Activated naive CD8-positive, alpha-beta T cell treated with anti-CD3 and anti-CD28 coated beads, Interleukin-2, amount 50 U/mL, for 16 hours (primary cell): ENCODE measurements at regions not wholly inside any gene's neighbourhood (a gene's known extent, or its start where the extent isn't known, plus 50 kb on each side); places are given as distances from the start of the nearest gene placed in this dataset.

ENCODE experiments used
- DNase-seq: peaks from one replicate; pipeline ENCODE4 v3.0.0-alpha.2; 2020; ENCODE audit warnings: low read depth, low spot score

DNA sequence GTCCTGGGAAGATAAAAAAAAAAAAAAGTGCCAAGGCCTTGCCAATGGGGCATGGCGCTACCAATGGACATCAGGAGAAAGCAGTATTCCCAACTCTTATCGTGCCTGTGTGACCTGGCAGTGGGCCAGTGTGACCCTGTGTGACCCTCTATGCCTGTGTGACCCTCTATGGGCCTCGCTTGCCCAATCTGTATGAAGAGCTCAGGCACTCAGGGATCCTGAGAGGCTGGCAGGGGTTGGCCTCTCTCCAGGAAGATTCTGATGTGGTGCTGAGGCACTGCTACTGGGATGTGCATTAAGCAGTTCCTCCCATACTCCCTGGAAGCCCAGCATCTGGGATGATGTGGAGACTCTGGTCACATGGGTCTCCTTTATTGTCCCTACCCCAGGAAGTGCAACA, 179.2 kb downstream of the MACROH2A1 start:
- no peak for DNase-seq

DNA sequence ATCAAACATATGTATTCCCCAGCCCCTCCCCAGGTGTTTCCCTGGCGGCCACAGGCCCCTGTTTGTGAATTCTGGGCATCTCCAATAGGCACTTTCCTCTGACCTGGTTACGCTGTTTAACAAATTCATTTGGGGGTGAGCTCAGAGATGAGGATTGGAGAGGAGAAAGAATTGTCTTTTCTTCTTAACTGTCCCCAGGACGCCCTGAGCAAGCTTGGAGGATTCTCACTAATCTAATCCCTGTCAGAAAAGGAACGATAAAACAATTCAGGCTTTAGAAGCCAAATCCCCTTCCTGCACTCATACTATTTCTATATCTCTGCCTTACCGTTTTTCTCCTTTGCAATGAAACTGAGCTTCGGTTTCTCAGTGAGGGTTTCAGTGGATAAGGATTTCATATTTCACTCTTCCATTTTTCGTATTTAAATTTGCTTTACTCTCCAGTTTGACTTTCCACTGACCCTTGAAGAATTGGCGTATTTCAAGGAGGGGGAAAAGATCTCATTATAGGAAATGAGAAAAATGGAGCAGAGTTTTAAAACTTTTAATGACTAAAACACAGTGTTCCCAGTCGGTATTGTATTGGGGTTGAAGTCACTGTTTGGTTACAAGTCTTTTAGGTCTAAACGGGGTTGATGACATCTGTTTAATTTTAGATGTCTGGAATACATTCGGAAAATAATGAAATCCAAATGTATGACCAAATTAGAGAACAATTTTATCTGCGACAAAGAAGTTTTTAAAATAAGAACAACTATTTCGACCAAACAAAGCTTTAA, 180.1 kb downstream of the MACROH2A1 start:
- DNase-seq: no peak

- DNase-seq: no peak
Observed at GRCh38 chr5:135218486-135218755, 180.6 kb downstream of the MACROH2A1 start.

GRCh38 chr5:135217669-135218485, 181.2 kb downstream of the MACROH2A1 start:
- DNase-seq: no peak

DNA sequence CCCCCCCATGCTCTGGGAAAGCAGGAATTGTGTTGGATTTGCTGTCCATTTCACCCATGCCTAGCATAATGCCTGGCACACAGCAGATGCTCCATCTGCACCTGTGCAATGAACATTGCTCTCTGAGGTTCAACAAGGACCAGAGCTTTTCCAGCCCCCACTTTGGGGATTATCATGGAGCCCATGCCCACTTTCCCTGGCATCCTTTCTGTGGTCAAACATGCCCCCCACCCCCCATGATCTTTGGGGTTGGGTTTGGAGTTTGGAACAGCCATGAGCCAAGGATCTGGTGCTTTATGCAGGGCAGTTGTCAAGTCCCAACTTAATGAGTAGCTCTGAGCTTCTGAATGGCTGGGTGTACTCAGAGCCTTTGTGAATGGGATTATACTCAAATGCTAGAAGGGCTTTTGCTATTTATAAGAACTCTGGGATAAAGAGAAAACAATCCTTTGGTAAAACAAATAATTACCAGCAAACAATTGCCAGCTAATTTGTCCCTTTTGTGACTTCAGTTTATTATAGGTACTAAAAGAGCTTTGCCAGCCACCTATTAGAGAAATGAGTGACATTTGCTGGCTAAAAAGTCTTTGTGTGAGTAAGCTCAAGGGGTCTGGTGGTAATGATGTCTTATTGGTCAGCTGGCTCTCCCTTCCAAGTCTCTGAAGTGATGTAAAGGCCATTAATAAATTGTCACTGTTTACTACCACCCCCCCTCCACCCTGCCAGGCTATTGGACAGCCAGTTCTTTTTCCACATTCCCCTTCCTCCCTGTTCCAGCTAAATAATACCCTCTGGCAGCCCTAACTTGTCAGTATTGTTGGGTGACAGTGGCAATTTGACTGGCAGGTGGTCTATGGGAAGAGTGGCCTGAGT, 182.3 kb downstream of the MACROH2A1 start:
- no peak for DNase-seq

DNA sequence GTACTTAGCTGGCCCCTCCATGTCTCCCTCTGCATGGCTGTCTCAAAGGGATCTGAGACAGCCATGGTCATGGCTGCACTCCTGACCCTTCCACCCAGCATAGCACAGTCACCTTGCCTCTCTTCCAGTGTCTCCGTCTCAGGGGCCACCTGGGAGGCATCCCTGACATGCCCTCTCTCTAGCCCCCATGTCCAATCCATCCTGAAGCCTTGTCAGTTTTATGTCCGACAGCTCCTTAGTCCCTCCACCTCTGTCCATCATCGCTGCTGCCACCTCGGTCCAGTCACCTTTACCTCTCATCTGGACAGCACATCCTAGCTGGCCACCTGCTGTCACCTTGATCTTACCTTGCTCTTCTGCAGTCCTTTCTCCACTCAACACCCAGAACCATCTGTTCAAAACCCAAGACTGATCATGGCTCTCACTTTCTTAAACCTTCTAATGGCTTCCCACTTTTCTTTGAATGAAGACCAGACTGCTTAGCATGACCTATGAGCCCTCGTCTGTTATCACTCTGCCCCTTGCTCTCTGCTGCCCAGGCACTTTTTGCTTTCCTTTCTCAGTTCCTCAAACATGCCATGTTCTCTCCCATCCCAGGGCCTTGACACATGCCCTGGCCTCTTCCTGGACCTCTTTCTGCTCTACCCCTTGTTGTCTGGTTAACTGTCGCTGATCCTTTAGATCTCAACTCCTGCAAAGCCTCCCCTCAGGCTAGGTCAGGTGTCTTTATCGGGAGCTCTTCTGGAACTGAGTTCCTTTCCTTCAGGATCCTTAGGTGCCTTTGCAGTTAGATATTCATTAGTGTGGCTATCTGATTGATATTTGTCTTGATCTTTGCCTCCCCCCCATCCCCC, 181.8 kb upstream of the PITX1 start:
- no peak for DNase-seq

DNA sequence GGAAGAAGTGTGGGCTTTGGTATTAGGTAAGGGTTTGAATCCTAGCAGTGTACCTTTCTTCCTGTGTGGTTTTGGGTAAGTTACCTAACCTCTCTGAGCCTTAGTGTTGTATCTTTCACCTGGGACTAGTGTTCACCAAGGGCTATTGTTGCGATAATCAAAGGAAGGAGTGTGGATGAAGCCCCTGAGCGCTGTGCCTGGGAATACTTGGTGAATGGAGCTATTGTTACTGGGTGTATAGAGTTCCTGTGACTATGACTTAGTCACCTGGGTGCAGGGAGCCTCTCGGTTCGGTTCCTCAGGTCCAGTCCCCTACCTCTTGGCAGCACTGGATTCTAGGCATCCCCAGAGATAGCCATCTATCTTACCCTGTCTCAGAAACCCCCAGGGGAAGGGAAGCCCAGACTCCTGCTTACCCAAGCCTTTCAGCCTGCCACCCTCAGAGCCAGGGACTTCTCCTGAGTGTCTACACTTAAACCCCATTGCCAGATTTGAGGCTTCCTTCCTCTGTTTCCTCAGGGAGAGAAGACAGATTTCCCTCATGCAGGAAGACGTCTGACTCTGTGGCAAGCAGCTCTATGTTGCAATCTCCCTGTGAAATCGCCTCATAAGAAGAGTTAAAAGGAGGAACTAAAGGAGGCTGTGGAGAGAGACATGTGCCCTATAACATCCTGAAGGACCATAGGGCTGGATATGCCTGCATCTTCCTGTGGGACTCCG, 181.0 kb upstream of the PITX1 start:
- DNase-seq: no peak

GRCh38 chr5:135213466-135214239, 179.6 kb upstream of the PITX1 start:
- DNase-seq: no peak

DNA sequence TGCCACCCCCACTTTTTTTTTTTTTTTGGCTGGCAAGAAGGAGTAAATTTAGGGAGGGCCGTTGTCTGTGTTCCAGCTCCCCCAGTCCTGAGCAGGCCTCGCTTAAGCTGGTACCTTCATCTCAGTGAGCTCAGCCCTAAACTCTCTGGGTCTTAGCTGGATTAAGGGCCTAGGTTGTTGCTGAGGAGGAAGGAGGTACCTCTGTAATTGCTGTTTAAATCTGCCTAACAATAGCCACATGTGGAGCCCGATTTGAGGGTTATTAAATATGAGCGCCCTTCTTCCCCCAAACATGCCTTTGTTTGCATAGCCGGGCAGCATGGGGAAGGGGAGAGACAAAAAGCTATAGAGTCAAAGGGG, 179.0 kb upstream of the PITX1 start:
- no peak for DNase-seq

DNA sequence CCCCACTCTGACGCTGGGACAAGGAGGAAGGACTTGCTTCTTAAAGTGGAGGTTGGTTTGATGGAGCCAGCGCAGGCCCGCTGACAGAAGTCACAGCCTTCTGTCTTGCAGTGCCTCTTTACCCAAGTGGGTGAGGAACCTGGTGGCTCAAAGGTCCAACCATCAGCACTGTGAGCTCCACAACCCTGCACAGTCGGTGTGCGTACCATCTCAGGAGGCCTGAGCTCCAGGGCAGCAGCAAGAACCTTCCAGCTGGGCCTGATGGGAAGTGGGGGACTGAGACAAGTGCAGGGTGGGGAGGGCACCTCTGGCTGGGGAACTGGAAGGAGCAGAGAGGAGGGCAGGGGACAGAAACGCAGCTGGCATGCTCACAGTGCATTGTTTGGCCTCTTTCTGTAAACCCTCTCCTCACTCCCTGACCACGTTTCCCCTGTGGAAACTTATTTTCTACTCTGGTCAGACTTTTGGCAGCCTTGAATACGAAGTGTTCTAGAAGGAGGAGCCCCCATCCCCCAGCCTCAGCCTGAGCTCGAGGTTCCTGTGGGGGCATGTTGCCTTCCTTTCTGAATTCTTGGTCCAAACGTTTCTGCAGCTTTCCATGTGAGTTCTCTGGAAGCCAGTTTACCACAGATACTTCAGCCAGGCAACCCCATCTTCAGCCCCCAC, 178.5 kb upstream of the PITX1 start:
- no peak for DNase-seq

DNA sequence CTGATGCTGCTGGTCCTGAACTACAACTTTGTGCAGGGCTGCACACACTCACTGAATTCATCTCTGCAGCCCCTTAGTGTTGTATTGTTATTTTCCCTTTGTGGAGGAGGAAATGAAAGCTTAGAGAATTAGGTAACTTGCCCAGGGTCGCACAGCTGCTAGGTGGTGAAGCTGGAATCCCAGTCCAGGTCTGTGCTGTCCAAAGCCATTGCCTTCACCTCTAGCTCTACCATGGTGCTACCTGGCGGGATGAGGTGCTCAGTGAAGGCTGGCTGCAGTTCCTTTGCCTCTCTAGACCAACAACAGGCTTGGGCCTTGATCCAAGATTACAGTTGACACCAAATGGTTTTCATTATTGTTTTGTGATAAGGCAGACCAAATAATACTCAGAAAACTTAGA, 177.8 kb upstream of the PITX1 start:
- DNase-seq: no peak

GRCh38 chr5:135211083-135211790, 177.2 kb upstream of the PITX1 start:
- no peak for DNase-seq

DNA sequence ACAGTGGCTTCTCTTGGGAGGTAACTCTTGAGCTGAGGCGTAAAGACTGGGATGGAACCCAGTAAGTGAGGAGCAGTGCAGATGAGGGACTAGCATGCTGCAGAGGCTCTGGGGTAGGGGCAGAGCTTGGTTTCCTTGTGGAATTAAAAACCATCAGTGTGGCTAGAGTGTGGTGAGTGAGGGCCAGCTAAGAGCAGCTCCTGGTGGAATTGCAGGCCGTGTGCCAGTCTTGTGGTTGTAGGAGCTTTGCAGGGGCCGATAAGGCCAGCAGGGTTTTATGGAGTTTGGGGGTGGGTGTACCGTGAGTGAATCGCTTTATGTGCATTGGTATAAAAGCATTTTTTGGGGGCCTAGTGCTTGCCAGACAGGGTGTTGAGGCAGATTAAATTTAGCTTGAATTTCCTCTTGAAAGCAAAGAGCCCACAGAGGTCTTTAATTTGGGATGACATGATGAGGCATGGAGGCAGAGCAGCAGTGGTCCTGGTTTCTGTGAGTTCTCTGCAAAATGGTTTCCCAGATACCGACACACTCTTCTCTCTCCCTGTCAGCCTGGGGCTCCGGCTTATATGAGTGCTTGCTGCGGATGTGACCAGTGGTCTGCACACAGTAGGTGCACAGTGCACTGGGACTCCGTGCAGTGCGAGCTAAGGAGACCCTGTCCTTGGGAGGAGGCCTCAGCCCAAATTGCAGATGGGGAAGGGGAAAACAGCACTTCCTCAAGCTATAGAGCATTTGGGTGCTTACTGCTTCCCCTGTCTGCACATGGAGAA, 176.4 kb upstream of the PITX1 start:
- DNase-seq: no peak

DNA sequence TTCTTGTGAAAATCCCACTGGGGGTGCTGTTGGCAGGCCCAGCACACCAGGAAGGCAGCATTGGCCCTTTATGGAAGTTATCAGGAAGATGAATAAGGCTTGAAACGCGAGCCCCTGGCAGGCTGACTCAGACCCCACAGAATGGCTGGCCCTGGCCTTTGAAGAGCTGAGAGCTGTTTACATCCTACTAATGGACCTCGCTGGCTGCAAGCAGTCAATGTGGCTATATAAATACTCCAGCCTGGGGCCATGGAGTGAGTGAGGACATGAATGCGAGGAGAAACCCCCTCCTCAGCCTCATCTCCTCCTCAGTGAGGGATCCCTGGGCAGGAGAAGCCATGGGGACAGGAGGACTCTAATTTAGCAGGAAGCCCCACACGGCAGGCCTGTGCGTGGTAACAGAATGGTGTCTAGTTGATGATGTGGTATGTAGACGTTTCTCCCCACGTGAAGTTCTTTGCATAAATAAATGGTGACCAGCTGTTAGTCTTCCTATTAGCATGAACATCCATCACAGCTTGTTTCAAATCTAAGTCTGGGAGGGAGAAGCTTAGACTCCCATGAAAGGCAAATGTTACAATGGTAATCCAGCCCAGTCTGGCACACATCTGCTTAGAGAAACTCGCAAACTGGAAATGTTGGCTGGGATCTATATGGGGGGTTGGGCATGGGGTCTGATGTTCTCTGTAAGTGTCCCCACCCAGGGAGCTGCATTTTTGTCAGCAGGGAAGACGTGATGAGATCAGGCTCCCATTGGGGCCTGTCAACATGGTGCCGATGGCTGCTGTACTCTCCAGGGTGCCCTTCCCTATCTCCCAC, 175.1 kb upstream of the PITX1 start:
- DNase-seq: no peak

DNA sequence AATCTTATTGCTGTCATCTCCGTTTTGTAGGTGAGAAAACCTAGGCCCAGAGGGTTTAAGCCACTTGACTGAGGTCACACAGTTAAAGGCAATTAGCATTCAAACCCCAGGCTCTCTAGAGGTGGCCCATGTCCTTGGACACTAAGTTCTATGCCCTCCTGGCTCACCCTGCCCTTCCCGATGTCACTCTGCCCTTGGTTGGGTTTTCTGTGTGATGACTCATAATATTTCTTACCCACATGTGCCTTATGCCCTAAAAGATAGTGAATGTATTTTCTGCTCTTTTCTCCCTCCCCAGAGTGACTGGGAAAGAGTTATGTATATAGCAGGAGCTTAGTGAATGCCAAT, 174.5 kb upstream of the PITX1 start:
- DNase-seq: no peak

GRCh38 chr5:135207866-135208265, 173.8 kb upstream of the PITX1 start:
- no peak for DNase-seq

DNA sequence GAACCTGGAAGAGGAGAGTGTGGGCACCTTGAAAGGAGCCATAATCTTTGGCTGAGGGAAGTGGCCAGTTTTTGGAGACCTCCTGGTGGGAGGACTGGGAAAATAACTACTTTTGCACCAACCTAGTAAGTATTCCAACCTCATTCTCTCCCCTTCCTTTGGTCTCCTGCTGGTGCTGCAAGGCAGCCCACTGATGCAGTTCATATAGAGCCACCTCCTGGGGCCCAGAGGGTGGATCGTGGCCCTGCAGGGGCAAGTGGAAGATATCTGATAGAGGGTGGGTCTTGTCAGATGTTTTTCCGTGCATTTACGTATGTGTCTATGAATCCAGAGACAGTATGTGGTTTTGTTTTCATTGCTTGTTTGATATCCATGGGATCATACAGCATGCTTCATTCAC, 172.8 kb upstream of the PITX1 start:
- no peak for DNase-seq
